Heart left ventricle (tissue), 13 donors: ENCODE measurements at regions not wholly inside any gene's neighbourhood (a gene's known extent, or its start where the extent isn't known, plus 50 kb on each side); places are given as distances from the start of the nearest gene placed in this dataset.

Experiments used
- POLR2A ChIP-seq, 2 donors: fragments of 450-650 bp; IDR thresholded peaks; one replicate each; pipeline ENCODE4 v1.6.1; 2017; ENCODE audit warnings: antibody characterized with exemption in 2 of 2, mild to moderate bottlenecking in 2 of 2, moderate library complexity in 2 of 2
- TF ChIP-seq, protein P1 (sequence below), 12 donors: fragments of 200-600 bp; sonication (generic) in 4 of 12; IDR thresholded peaks; one replicate each; pipeline versions ENCODE4 v1.5.0 to v1.8.0; 2018 to 2022; ENCODE audit warnings: antibody characterized with exemption in 12 of 12, mild to moderate bottlenecking in 5 of 12
- donor health status: ischemic (EF 13 %, LVEDD 7.1; RV severe dilation, severe dysfunction).
- donor health status: DM: no; HTN: yes; CAD: no.
- donor health status: DM: no; HTN: no; CAD: no.
- donor health status: ischemic (EF 25% LVEDD 6.9; RV normal size, moderate dysfunction).
- donor health status: ischemic (EF 25% LVEDD 5.7; RV mildly dilated, moderate dysfunction).
- donor health status: ischemic (EF 35%, LVEDD 5.7; RV mildly dilated, moderate dysfunction).
- donor health status: nonischemic (EF 11% LVEDD 7.7; RV severe dilation, severe dysfunction).
- donor health status: DM: yes; HTN: yes; CAD: no.
- donor health status: PGD.
- donor health status: ischemic (EF 29% LVEDD 5.4; RV normal size, mild dysfunction).
- donor health status: nonischemic (EF 23%, LVEDD 6.1; RV moderate dilation, normal function).

DNA sequence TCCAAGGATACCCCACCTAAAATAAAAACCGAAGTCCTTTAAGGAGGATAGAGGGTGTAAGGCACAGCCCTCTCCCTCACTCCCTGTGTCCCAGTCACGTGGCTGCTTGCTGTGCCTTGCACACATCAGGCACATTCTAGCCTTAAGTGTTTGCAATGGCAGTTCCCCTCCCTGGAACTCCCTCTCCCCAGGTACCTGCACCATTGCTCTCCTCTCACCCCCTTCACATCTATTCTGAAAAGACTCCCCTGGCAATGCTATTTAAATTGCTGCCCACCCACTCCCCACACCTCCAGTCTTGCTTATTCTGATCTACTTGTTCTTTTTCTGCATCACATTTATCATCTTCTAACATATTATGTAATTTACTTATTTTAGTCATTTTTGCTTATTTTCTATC, 91.6 kb upstream of the LNX1 start:
- TF ChIP-seq, protein P1, sequence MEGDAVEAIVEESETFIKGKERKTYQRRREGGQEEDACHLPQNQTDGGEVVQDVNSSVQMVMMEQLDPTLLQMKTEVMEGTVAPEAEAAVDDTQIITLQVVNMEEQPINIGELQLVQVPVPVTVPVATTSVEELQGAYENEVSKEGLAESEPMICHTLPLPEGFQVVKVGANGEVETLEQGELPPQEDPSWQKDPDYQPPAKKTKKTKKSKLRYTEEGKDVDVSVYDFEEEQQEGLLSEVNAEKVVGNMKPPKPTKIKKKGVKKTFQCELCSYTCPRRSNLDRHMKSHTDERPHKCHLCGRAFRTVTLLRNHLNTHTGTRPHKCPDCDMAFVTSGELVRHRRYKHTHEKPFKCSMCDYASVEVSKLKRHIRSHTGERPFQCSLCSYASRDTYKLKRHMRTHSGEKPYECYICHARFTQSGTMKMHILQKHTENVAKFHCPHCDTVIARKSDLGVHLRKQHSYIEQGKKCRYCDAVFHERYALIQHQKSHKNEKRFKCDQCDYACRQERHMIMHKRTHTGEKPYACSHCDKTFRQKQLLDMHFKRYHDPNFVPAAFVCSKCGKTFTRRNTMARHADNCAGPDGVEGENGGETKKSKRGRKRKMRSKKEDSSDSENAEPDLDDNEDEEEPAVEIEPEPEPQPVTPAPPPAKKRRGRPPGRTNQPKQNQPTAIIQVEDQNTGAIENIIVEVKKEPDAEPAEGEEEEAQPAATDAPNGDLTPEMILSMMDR (IDR thresholded peaks at IDR 0.05) = no peak
- no peak for TF ChIP-seq POLR2A (IDR thresholded peaks at IDR 0.05)
